ENCODE measurements at regions not wholly inside any gene's neighbourhood (a gene's known extent, or its start where the extent isn't known, plus 50 kb on each side); places are given as distances from the start of the nearest gene placed in this dataset.

GRCh38 chr2:6408057-6408456 lies 457.6 kb downstream of the CMPK2 start:
- H3K9me3 ChIP-seq (ENCODE audit: control insufficient read depth, low read length), result no peaks in the 10 kb centered on the region
- H3K27me3 ChIP-seq (replicated peaks; ENCODE audit: control insufficient read depth, insufficient read depth, low read length, poor library complexity, severe bottlenecking), result no peaks in the 10 kb centered on the region
- no peaks in the 10 kb centered on the region for H3K36me3 ChIP-seq (ENCODE audit: control insufficient read depth, insufficient read depth, low read length)
- H3K27ac ChIP-seq (ENCODE audit: insufficient read depth, low read length, poor library complexity, severe bottlenecking), result no peak overlapping the region
- DNase-seq, result no peak
- H3K4me3 ChIP-seq (ENCODE audit: insufficient read depth, low read depth, low read length, poor library complexity, severe bottlenecking), result no peak overlapping the region
- no peaks in the 10 kb centered on the region for H3K4me1 ChIP-seq (ENCODE audit: control insufficient read depth, insufficient read depth, low read length, poor library complexity, severe bottlenecking)

- DNase-seq, result no peak
- no peaks in the 10 kb centered on the region for H3K4me1 ChIP-seq (ENCODE audit: control insufficient read depth, insufficient read depth, low read length, poor library complexity, severe bottlenecking)
- no peaks in the 10 kb centered on the region for H3K9me3 ChIP-seq (ENCODE audit: control insufficient read depth, low read length)
- no peaks in the 10 kb centered on the region for H3K36me3 ChIP-seq (ENCODE audit: control insufficient read depth, insufficient read depth, low read length)
- no peak overlapping the region for H3K27ac ChIP-seq (ENCODE audit: insufficient read depth, low read length, poor library complexity, severe bottlenecking)
- no peak overlapping the region for H3K4me3 ChIP-seq (ENCODE audit: insufficient read depth, low read depth, low read length, poor library complexity, severe bottlenecking)
- no peaks in the 10 kb centered on the region for H3K27me3 ChIP-seq (replicated peaks; ENCODE audit: control insufficient read depth, insufficient read depth, low read length, poor library complexity, severe bottlenecking)
These were observed 455.4 kb downstream of the CMPK2 start for GRCh38 chr2:6410313-6410712.

GRCh38 chr2:6412533-6413091 lies 453.1 kb downstream of the CMPK2 start:
- no peak for DNase-seq
- Histone ChIP-seq H3K4me1 (ENCODE audit: control insufficient read depth, insufficient read depth, low read length, poor library complexity, severe bottlenecking) (no peaks in the 10 kb centered on the region), H3K27ac (ENCODE audit: insufficient read depth, low read length, poor library complexity, severe bottlenecking) (no peak overlapping the region), H3K36me3 (ENCODE audit: control insufficient read depth, insufficient read depth, low read length) (no peaks in the 10 kb centered on the region), H3K9me3 (ENCODE audit: control insufficient read depth, low read length) (no peaks in the 10 kb centered on the region), H3K27me3 (replicated peaks; ENCODE audit: control insufficient read depth, insufficient read depth, low read length, poor library complexity, severe bottlenecking) (no peaks in the 10 kb centered on the region), H3K4me3 (ENCODE audit: insufficient read depth, low read depth, low read length, poor library complexity, severe bottlenecking) (no peak overlapping the region)

- no peaks in the 10 kb centered on the region for H3K36me3 ChIP-seq (ENCODE audit: control insufficient read depth, insufficient read depth, low read length)
- no peaks in the 10 kb centered on the region for H3K27me3 ChIP-seq (replicated peaks; ENCODE audit: control insufficient read depth, insufficient read depth, low read length, poor library complexity, severe bottlenecking)
- H3K4me1 ChIP-seq (ENCODE audit: control insufficient read depth, insufficient read depth, low read length, poor library complexity, severe bottlenecking), result no peaks in the 10 kb centered on the region
- no peak for DNase-seq
- no peak overlapping the region for H3K4me3 ChIP-seq (ENCODE audit: insufficient read depth, low read depth, low read length, poor library complexity, severe bottlenecking)
- H3K27ac ChIP-seq (ENCODE audit: insufficient read depth, low read length, poor library complexity, severe bottlenecking), result no peak overlapping the region
- H3K9me3 ChIP-seq (ENCODE audit: control insufficient read depth, low read length), result no peaks in the 10 kb centered on the region
These were observed 448.7 kb downstream of the CMPK2 start for GRCh38 chr2:6417050-6417449.

GRCh38 chr2:6418291-6418690 lies 447.4 kb downstream of the CMPK2 start:
- no peak overlapping the region for H3K27ac ChIP-seq (ENCODE audit: insufficient read depth, low read length, poor library complexity, severe bottlenecking)
- no peaks in the 10 kb centered on the region for H3K4me1 ChIP-seq (ENCODE audit: control insufficient read depth, insufficient read depth, low read length, poor library complexity, severe bottlenecking)
- no peak overlapping the region for H3K4me3 ChIP-seq (ENCODE audit: insufficient read depth, low read depth, low read length, poor library complexity, severe bottlenecking)
- no peaks in the 10 kb centered on the region for H3K9me3 ChIP-seq (ENCODE audit: control insufficient read depth, low read length)
- H3K36me3 ChIP-seq (ENCODE audit: control insufficient read depth, insufficient read depth, low read length), result no peaks in the 10 kb centered on the region
- H3K27me3 ChIP-seq (replicated peaks; ENCODE audit: control insufficient read depth, insufficient read depth, low read length, poor library complexity, severe bottlenecking), result no peaks in the 10 kb centered on the region
- no peak for DNase-seq

GRCh38 chr2:6421138-6421730 lies 444.5 kb downstream of the CMPK2 start:
- H3K4me1 ChIP-seq (ENCODE audit: control insufficient read depth, insufficient read depth, low read length, poor library complexity, severe bottlenecking), result no peaks in the 10 kb centered on the region
- H3K27ac ChIP-seq (ENCODE audit: insufficient read depth, low read length, poor library complexity, severe bottlenecking), result no peak overlapping the region
- no peaks in the 10 kb centered on the region for H3K9me3 ChIP-seq (ENCODE audit: control insufficient read depth, low read length)
- DNase-seq, result no peak
- no peaks in the 10 kb centered on the region for H3K27me3 ChIP-seq (replicated peaks; ENCODE audit: control insufficient read depth, insufficient read depth, low read length, poor library complexity, severe bottlenecking)
- no peaks in the 10 kb centered on the region for H3K36me3 ChIP-seq (ENCODE audit: control insufficient read depth, insufficient read depth, low read length)
- H3K4me3 ChIP-seq (ENCODE audit: insufficient read depth, low read depth, low read length, poor library complexity, severe bottlenecking), result no peak overlapping the region

GRCh38 chr2:6421888-6422287 lies 443.8 kb downstream of the CMPK2 start:
- Histone ChIP-seq H3K27me3 (replicated peaks; ENCODE audit: control insufficient read depth, insufficient read depth, low read length, poor library complexity, severe bottlenecking) (no peaks in the 10 kb centered on the region), H3K36me3 (ENCODE audit: control insufficient read depth, insufficient read depth, low read length) (no peaks in the 10 kb centered on the region), H3K27ac (ENCODE audit: insufficient read depth, low read length, poor library complexity, severe bottlenecking) (no peak overlapping the region), H3K4me1 (ENCODE audit: control insufficient read depth, insufficient read depth, low read length, poor library complexity, severe bottlenecking) (no peaks in the 10 kb centered on the region), H3K9me3 (ENCODE audit: control insufficient read depth, low read length) (no peaks in the 10 kb centered on the region), H3K4me3 (ENCODE audit: insufficient read depth, low read depth, low read length, poor library complexity, severe bottlenecking) (no peak overlapping the region)
- DNase-seq, result no peak

GRCh38 chr2:6423157-6423556 lies 442.6 kb downstream of the CMPK2 start:
- Histone ChIP-seq H3K27ac (ENCODE audit: insufficient read depth, low read length, poor library complexity, severe bottlenecking) (no peak overlapping the region), H3K27me3 (replicated peaks; ENCODE audit: control insufficient read depth, insufficient read depth, low read length, poor library complexity, severe bottlenecking) (no peaks in the 10 kb centered on the region), H3K4me3 (ENCODE audit: insufficient read depth, low read depth, low read length, poor library complexity, severe bottlenecking) (no peak overlapping the region), H3K9me3 (ENCODE audit: control insufficient read depth, low read length) (no peaks in the 10 kb centered on the region), H3K4me1 (ENCODE audit: control insufficient read depth, insufficient read depth, low read length, poor library complexity, severe bottlenecking) (no peaks in the 10 kb centered on the region), H3K36me3 (ENCODE audit: control insufficient read depth, insufficient read depth, low read length) (no peaks in the 10 kb centered on the region)
- DNase-seq, result no peak

- no peak overlapping the region for H3K27ac ChIP-seq (ENCODE audit: insufficient read depth, low read length, poor library complexity, severe bottlenecking)
- no peaks in the 10 kb centered on the region for H3K36me3 ChIP-seq (ENCODE audit: control insufficient read depth, insufficient read depth, low read length)
- H3K27me3 ChIP-seq (replicated peaks; ENCODE audit: control insufficient read depth, insufficient read depth, low read length, poor library complexity, severe bottlenecking), result no peaks in the 10 kb centered on the region
- DNase-seq, result no peak
- no peak overlapping the region for H3K4me3 ChIP-seq (ENCODE audit: insufficient read depth, low read depth, low read length, poor library complexity, severe bottlenecking)
- H3K4me1 ChIP-seq (ENCODE audit: control insufficient read depth, insufficient read depth, low read length, poor library complexity, severe bottlenecking), result no peaks in the 10 kb centered on the region
- no peaks in the 10 kb centered on the region for H3K9me3 ChIP-seq (ENCODE audit: control insufficient read depth, low read length)
These were observed 441.8 kb downstream of the CMPK2 start for GRCh38 chr2:6423944-6424343.

- DNase-seq, result no peak
- H3K27me3 ChIP-seq (replicated peaks; ENCODE audit: control insufficient read depth, insufficient read depth, low read length, poor library complexity, severe bottlenecking), result no peaks in the 10 kb centered on the region
- H3K9me3 ChIP-seq (ENCODE audit: control insufficient read depth, low read length), result no peaks in the 10 kb centered on the region
- H3K4me1 ChIP-seq (ENCODE audit: control insufficient read depth, insufficient read depth, low read length, poor library complexity, severe bottlenecking), result no peaks in the 10 kb centered on the region
- no peak overlapping the region for H3K27ac ChIP-seq (ENCODE audit: insufficient read depth, low read length, poor library complexity, severe bottlenecking)
- no peaks in the 10 kb centered on the region for H3K36me3 ChIP-seq (ENCODE audit: control insufficient read depth, insufficient read depth, low read length)
- H3K4me3 ChIP-seq (ENCODE audit: insufficient read depth, low read depth, low read length, poor library complexity, severe bottlenecking), result no peak overlapping the region
These were observed 440.7 kb downstream of the CMPK2 start for GRCh38 chr2:6425032-6425431.

Measured in effector memory CD4-positive, alpha-beta T cell (primary cell).